Progenitor cell of endocrine pancreas (in vitro differentiated cells): ENCODE measurements at regions not wholly inside any gene's neighbourhood (a gene's known extent, or its start where the extent isn't known, plus 50 kb on each side); places are given as distances from the start of the nearest gene placed in this dataset.
"Not testable (repeated sequence)": the region's sequence is repeated elsewhere in the genome, so short reads cannot be mapped to it uniquely, and the experiment has no call there.

Experiments used
- DNase-seq: peaks from one replicate; pipeline ENCODE4 v3.0.0; 2021; ENCODE audit warnings: low spot score; ENCODE audit not compliant: unreplicated experiment
- H3K27ac Mint-ChIP-seq: 2 replicates; pipeline ENCODE4 v1.8.0; 2021; ENCODE audit warnings: mild to moderate bottlenecking, moderate library complexity, mixed read lengths
- H3K27me3 Mint-ChIP-seq: 2 replicates; pipeline ENCODE4 v1.8.0; 2021; ENCODE audit warnings: mixed read lengths
- H3K36me3 Mint-ChIP-seq: 2 replicates; pipeline ENCODE4 v1.8.0; 2022; ENCODE audit warnings: mixed read lengths; ENCODE audit not compliant: insufficient read depth
- H3K4me1 Mint-ChIP-seq: 2 replicates; pipeline ENCODE4 v1.8.0; 2021; ENCODE audit warnings: low read depth, mixed read lengths
- H3K4me3 Mint-ChIP-seq: 2 replicates; pipeline ENCODE4 v1.8.0; 2021; ENCODE audit warnings: low read depth, mild to moderate bottlenecking, moderate library complexity, mixed read lengths
- H3K9me3 Mint-ChIP-seq: 2 replicates; pipeline ENCODE4 v1.8.0; 2021; ENCODE audit warnings: low read depth, mixed read lengths
- TF ChIP-seq, protein P1 (sequence below): fragments of 200-600 bp; sonication (generic); IDR thresholded peaks from one replicate; pipeline ENCODE4 v1.5.0; 2021; ENCODE audit warnings: antibody characterized with exemption, mild to moderate bottlenecking; ENCODE audit not compliant: unreplicated experiment

DNA sequence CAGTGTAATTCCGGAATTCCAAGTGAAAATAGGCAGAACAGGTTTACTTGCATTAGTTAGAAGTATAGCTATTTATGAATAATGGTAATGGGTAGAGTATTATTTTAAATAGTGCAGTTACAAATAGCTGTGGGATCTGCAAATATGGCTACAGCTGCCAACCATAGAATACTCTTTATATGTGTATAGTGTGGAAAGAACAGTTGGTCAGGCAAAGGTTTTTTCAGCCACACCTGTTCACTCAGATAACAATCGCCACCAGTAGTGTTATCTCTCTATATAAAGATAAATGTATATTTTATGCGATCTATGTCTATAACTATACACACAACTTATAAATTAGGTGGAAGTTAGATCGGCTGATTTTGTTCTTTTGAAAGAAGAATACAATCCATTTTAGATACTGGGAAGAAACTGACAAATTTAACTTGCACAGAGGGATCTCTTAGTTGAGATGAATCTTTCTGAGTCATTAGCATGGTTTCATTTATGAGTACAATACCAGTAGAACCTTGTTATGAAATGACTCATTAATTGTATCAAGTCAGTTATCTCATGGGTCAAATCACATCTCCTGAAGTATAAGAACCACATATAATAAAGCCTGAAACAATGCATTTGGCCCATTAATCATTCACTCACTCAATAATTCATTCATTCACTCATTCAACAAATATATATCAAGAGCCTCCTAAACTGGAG is 100.9 kb upstream of the NR3C2 start:
- TF ChIP-seq, protein P1, sequence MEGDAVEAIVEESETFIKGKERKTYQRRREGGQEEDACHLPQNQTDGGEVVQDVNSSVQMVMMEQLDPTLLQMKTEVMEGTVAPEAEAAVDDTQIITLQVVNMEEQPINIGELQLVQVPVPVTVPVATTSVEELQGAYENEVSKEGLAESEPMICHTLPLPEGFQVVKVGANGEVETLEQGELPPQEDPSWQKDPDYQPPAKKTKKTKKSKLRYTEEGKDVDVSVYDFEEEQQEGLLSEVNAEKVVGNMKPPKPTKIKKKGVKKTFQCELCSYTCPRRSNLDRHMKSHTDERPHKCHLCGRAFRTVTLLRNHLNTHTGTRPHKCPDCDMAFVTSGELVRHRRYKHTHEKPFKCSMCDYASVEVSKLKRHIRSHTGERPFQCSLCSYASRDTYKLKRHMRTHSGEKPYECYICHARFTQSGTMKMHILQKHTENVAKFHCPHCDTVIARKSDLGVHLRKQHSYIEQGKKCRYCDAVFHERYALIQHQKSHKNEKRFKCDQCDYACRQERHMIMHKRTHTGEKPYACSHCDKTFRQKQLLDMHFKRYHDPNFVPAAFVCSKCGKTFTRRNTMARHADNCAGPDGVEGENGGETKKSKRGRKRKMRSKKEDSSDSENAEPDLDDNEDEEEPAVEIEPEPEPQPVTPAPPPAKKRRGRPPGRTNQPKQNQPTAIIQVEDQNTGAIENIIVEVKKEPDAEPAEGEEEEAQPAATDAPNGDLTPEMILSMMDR: no peak
- H3K27me3 Mint-ChIP-seq: no peaks in the 10 kb centered on the region
- no peak overlapping the region for H3K4me3 Mint-ChIP-seq
- no peaks in the 10 kb centered on the region for H3K36me3 Mint-ChIP-seq
- peaks cover 4% of the 10 kb centered on the region for H3K4me1 Mint-ChIP-seq
- H3K27ac Mint-ChIP-seq: no peak overlapping the region
- H3K9me3 Mint-ChIP-seq: no peaks in the 10 kb centered on the region
- DNase-seq: no peak

DNA sequence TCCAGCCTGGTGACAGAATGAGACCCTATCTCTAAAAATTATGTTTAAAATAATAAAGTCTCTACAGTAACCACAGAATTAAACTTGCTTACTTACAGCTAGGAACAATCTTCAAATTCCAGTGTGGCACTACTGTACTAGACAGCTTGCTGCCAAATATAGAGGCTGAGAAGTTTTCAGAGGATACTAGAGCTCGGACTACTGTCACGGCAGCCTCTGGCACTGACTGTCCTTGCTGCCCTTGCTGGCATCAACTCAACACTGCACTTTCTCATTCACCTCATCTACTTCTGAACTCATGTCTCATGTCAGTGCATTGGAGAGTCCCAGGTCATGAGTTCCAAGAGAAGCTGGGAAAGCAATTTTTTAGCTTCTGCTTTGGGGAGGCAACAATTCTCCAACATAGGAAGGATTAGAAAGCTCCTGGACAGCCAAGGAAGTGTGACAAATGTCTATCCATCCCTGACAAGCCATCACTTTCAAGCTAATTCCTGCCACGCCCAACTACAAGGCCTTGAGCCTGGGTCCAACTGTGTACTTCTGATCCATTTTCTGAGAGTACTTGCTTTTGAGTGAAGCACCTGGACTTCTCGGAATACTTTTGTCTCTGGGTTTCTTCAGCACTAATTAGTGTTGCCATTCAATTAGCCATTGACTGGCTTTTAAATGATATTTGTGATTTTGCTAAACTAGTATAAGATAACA is 98.6 kb upstream of the NR3C2 start:
- Mint-ChIP-seq H3K9me3 (no peaks in the 10 kb centered on the region), H3K36me3 (no peaks in the 10 kb centered on the region), H3K27me3 (no peaks in the 10 kb centered on the region), H3K4me3 (no peak overlapping the region), H3K4me1 (peaks cover 8% of the 10 kb centered on the region), H3K27ac (no peak overlapping the region)
- no peak for DNase-seq
- TF ChIP-seq, protein P1: no peak

DNA sequence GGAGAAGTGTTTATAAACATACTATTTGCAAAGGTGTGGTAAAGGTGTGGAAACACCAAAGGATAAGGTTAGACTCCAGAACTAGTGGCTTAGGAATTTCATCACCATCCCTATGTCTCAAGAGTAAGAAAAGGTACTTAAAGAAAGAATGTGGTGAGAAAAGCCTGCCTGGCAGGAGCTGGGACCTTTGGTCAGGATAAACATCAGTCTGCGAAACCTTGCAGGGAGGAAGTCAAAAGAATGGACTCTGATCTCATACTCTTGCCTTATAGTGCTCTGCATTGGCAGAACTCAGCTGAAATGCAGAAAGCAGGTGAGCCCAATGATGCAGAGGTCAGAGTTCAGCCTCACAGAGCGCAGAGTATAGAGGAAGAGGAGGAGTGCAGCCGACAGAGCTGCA is 97.2 kb upstream of the NR3C2 start:
- TF ChIP-seq, protein P1: no peak
- peaks cover 8% of the 10 kb centered on the region for H3K4me1 Mint-ChIP-seq
- H3K9me3 Mint-ChIP-seq: peaks cover 6% of the 10 kb centered on the region
- H3K27me3 Mint-ChIP-seq: no peaks in the 10 kb centered on the region
- H3K27ac Mint-ChIP-seq: no peak overlapping the region
- no peak overlapping the region for H3K4me3 Mint-ChIP-seq
- no peak for DNase-seq
- H3K36me3 Mint-ChIP-seq: no peaks in the 10 kb centered on the region

DNA sequence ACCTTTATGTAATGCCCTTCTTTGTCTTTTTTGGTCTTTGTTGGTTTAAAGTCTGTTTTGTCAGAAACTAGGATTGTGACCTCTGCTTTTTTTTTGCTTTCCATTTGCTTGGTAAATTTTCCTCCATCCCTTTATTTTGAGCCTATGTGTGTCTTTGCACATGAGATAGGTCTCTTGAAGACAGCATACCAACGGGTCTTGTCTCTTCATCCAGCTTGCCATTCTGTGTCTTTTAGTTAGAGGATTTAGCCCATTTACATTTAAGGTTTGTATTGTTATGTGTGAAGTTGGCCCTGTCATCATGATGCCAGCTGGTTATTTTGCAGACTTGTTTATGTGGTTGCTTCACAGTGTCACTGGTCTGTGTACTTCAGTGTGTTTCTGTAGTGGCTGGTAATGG is 91.6 kb upstream of the NR3C2 start:
- H3K4me1 Mint-ChIP-seq, H3K27me3 Mint-ChIP-seq, H3K4me3 Mint-ChIP-seq, DNase-seq, H3K27ac Mint-ChIP-seq, H3K36me3 Mint-ChIP-seq: not testable (repeated sequence)
- peaks cover 31% of the 10 kb centered on the region for H3K9me3 Mint-ChIP-seq

DNA sequence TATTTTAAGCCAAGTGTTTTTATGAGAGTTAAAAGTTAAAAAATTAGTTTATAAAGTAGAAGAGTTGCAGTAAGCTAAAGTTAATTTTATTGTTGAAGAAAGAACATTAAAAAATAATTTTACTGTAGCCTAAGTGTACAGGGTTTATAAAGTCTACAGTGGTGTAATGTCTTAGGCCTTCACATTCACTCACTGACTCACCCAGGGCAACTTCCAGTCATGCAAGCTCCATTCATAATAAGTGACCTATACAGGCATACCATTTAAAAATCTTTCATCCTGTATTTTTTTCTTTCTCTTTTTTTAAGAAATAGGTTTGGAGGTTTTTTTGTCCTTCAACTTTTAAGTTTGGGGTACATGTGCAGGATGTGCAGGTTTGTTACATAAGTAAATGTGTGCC is 87.9 kb upstream of the NR3C2 start:
- H3K4me3 Mint-ChIP-seq: no peak overlapping the region
- no peaks in the 10 kb centered on the region for H3K27me3 Mint-ChIP-seq
- H3K27ac Mint-ChIP-seq: no peak overlapping the region
- H3K4me1 Mint-ChIP-seq: no peaks in the 10 kb centered on the region
- TF ChIP-seq, protein P1: no peak
- no peak for DNase-seq
- no peaks in the 10 kb centered on the region for H3K36me3 Mint-ChIP-seq
- H3K9me3 Mint-ChIP-seq: peaks cover 31% of the 10 kb centered on the region

DNA sequence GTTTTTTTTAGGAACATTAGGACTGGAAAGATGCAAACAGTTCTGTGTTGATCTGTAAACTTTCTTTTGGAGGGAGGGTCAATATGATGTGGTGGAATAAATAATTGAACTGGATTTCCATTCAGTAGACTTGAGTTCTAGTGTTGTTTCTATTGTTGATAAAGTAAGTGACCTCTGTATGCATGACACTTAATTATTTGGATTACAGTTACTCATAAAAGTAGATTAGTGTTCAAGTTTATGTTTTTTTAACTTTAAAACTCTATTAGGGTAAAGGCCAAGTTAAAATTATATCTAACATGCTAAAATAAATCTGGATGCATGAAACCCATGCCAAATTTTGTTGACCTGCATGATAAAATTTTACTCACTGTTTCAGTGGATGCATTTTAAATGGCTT is 85.4 kb upstream of the NR3C2 start:
- Mint-ChIP-seq H3K9me3 (peaks cover 13% of the 10 kb centered on the region), H3K27me3 (no peaks in the 10 kb centered on the region), H3K27ac (no peak overlapping the region), H3K4me1 (no peaks in the 10 kb centered on the region), H3K4me3 (no peak overlapping the region), H3K36me3 (no peaks in the 10 kb centered on the region)
- TF ChIP-seq, protein P1: no peak
- no peak for DNase-seq
